ENCODE measurements at regions not wholly inside any gene's neighbourhood (a gene's known extent, or its start where the extent isn't known, plus 50 kb on each side); places are given as distances from the start of the nearest gene placed in this dataset.

- Histone ChIP-seq H3K9me3 (replicated peaks) (no peaks in the 10 kb centered on the region), H3K27ac (no peak overlapping the region), H3K4me3 (no peak overlapping the region), H3K36me3 (no peaks in the 10 kb centered on the region), H3K4me1 (replicated peaks) (no peaks in the 10 kb centered on the region), H3K27me3 (replicated peaks) (no peaks in the 10 kb centered on the region)
- DNase-seq (ENCODE audit: low read depth in 1 of 2, low spot score in 2 of 2): no peak
These were observed 665.8 kb downstream of the PLPP3 start for GRCh38 chr1:55913565-55913964.

- H3K36me3 ChIP-seq: no peaks in the 10 kb centered on the region
These were observed 666.9 kb downstream of the PLPP3 start for GRCh38 chr1:55912438-55912837.

GRCh38 chr1:55904541-55904940 is 674.8 kb downstream of the PLPP3 start:
- H3K27ac ChIP-seq: peak overlapping the region; percentile 93
- H3K36me3 ChIP-seq: no peaks in the 10 kb centered on the region
- peak; percentile 82 to 92 for DNase-seq (ENCODE audit: low read depth in 1 of 2, low spot score in 2 of 2)
- no peak overlapping the region for H3K4me3 ChIP-seq
- H3K4me1 ChIP-seq (replicated peaks): peaks cover 29% of the 10 kb centered on the region
- no peaks in the 10 kb centered on the region for H3K9me3 ChIP-seq (replicated peaks)
- no peaks in the 10 kb centered on the region for H3K27me3 ChIP-seq (replicated peaks)

More at GRCh38 chr1:55912438-55912837, 666.9 kb downstream of the PLPP3 start:
- H3K27ac ChIP-seq: no peak overlapping the region
- H3K4me1 ChIP-seq (replicated peaks): no peaks in the 10 kb centered on the region
- no peaks in the 10 kb centered on the region for H3K9me3 ChIP-seq (replicated peaks)
- H3K27me3 ChIP-seq (replicated peaks): no peaks in the 10 kb centered on the region
- no peak overlapping the region for H3K4me3 ChIP-seq
- DNase-seq (ENCODE audit: low read depth in 1 of 2, low spot score in 2 of 2): no peak

- Histone ChIP-seq H3K4me1 (replicated peaks) (no peaks in the 10 kb centered on the region), H3K27ac (no peak overlapping the region), H3K27me3 (replicated peaks) (no peaks in the 10 kb centered on the region), H3K4me3 (no peak overlapping the region), H3K9me3 (replicated peaks) (no peaks in the 10 kb centered on the region; the same call in 1 of the 2 replicates), H3K36me3 (no peaks in the 10 kb centered on the region)
- DNase-seq (ENCODE audit: low read depth in 1 of 2, low spot score in 2 of 2): no peak
These were observed 681.2 kb downstream of the PLPP3 start for GRCh38 chr1:55898181-55898580.

GRCh38 chr1:55896210-55896609 is 681.0 kb upstream of the USP24 start:
- Histone ChIP-seq H3K4me3 (no peak overlapping the region), H3K9me3 (replicated peaks) (no peaks in the 10 kb centered on the region; the same call in 1 of the 2 replicates), H3K27me3 (replicated peaks) (no peaks in the 10 kb centered on the region), H3K27ac (no peak overlapping the region), H3K4me1 (replicated peaks) (no peaks in the 10 kb centered on the region), H3K36me3 (no peaks in the 10 kb centered on the region)
- DNase-seq (ENCODE audit: low read depth in 1 of 2, low spot score in 2 of 2): no peak

GRCh38 chr1:55894521-55894920 is 679.4 kb upstream of the USP24 start:
- Histone ChIP-seq H3K9me3 (replicated peaks) (no peaks in the 10 kb centered on the region; the same call in 1 of the 2 replicates), H3K4me1 (replicated peaks) (no peaks in the 10 kb centered on the region), H3K27ac (no peak overlapping the region), H3K4me3 (no peak overlapping the region), H3K27me3 (replicated peaks) (no peaks in the 10 kb centered on the region), H3K36me3 (no peaks in the 10 kb centered on the region)
- DNase-seq (ENCODE audit: low read depth in 1 of 2, low spot score in 2 of 2): no peak

- Histone ChIP-seq H3K36me3 (no peaks in the 10 kb centered on the region), H3K4me3 (no peak overlapping the region), H3K4me1 (replicated peaks) (no peaks in the 10 kb centered on the region), H3K27me3 (replicated peaks) (no peaks in the 10 kb centered on the region), H3K27ac (no peak overlapping the region), H3K9me3 (replicated peaks) (no peaks in the 10 kb centered on the region; the same call in 1 of the 2 replicates)
- no peak for DNase-seq (ENCODE audit: low read depth in 1 of 2, low spot score in 2 of 2)
These were observed 678.0 kb upstream of the USP24 start for GRCh38 chr1:55893155-55893554.

GRCh38 chr1:55888685-55889317 is 673.6 kb upstream of the USP24 start:
- DNase-seq (ENCODE audit: low read depth in 1 of 2, low spot score in 2 of 2): no peak
- H3K4me1 ChIP-seq (replicated peaks): no peaks in the 10 kb centered on the region
- H3K27ac ChIP-seq: no peak overlapping the region
- no peaks in the 10 kb centered on the region for H3K27me3 ChIP-seq (replicated peaks)
- no peaks in the 10 kb centered on the region for H3K36me3 ChIP-seq
- no peak overlapping the region for H3K4me3 ChIP-seq
- no peaks in the 10 kb centered on the region; the same call in 1 of the 2 replicates for H3K9me3 ChIP-seq (replicated peaks)

GRCh38 chr1:55886856-55887712 is 671.9 kb upstream of the USP24 start:
- no peak for DNase-seq (ENCODE audit: low read depth in 1 of 2, low spot score in 2 of 2)
- Histone ChIP-seq H3K27ac (no peak overlapping the region), H3K9me3 (replicated peaks) (no peaks in the 10 kb centered on the region)

GRCh38 chr1:55885619-55886018 is 670.5 kb upstream of the USP24 start:
- Histone ChIP-seq H3K4me1 (replicated peaks) (no peaks in the 10 kb centered on the region), H3K36me3 (no peaks in the 10 kb centered on the region), H3K4me3 (no peak overlapping the region), H3K27me3 (replicated peaks) (no peaks in the 10 kb centered on the region), H3K27ac (no peak overlapping the region), H3K9me3 (replicated peaks) (no peaks in the 10 kb centered on the region)
- no peak for DNase-seq (ENCODE audit: low read depth in 1 of 2, low spot score in 2 of 2)

More at GRCh38 chr1:55886856-55887712, 671.9 kb upstream of the USP24 start:
- H3K27me3 ChIP-seq (replicated peaks): no peaks in the 10 kb centered on the region
- no peak overlapping the region for H3K4me3 ChIP-seq
- H3K4me1 ChIP-seq (replicated peaks): no peaks in the 10 kb centered on the region
- no peaks in the 10 kb centered on the region for H3K36me3 ChIP-seq

- no peaks in the 10 kb centered on the region for H3K27me3 ChIP-seq (replicated peaks)
- H3K4me1 ChIP-seq (replicated peaks): no peaks in the 10 kb centered on the region
- H3K36me3 ChIP-seq: no peaks in the 10 kb centered on the region
- no peak for DNase-seq (ENCODE audit: low read depth in 1 of 2, low spot score in 2 of 2)
- no peak overlapping the region for H3K27ac ChIP-seq
- no peaks in the 10 kb centered on the region; the same call in 1 of the 2 replicates for H3K9me3 ChIP-seq (replicated peaks)
- H3K4me3 ChIP-seq: no peak overlapping the region
These were observed 667.8 kb upstream of the USP24 start for GRCh38 chr1:55882931-55883330.

- no peaks in the 10 kb centered on the region for H3K36me3 ChIP-seq
- H3K9me3 ChIP-seq (replicated peaks): no peaks in the 10 kb centered on the region; the same call in 1 of the 2 replicates
- no peak overlapping the region for H3K4me3 ChIP-seq
- no peaks in the 10 kb centered on the region for H3K27me3 ChIP-seq (replicated peaks)
- no peaks in the 10 kb centered on the region for H3K4me1 ChIP-seq (replicated peaks)
- DNase-seq (ENCODE audit: low read depth in 1 of 2, low spot score in 2 of 2): no peak
- H3K27ac ChIP-seq: no peak overlapping the region
These were observed 664.2 kb upstream of the USP24 start for GRCh38 chr1:55879346-55879745.

GRCh38 chr1:55877437-55878232 is 662.5 kb upstream of the USP24 start:
- Histone ChIP-seq H3K4me1 (replicated peaks) (no peaks in the 10 kb centered on the region), H3K27me3 (replicated peaks) (no peaks in the 10 kb centered on the region), H3K4me3 (no peak overlapping the region), H3K27ac (no peak overlapping the region), H3K36me3 (no peaks in the 10 kb centered on the region), H3K9me3 (replicated peaks) (no peaks in the 10 kb centered on the region; the same call in 1 of the 2 replicates)
- no peak for DNase-seq (ENCODE audit: low read depth in 1 of 2, low spot score in 2 of 2)

Data from SJSA1 (cell line).